ENCODE measurements at regions not wholly inside any gene's neighbourhood (a gene's known extent, or its start where the extent isn't known, plus 50 kb on each side); places are given as distances from the start of the nearest gene placed in this dataset.
"Not testable (repeated sequence)": the region's sequence is repeated elsewhere in the genome, so short reads cannot be mapped to it uniquely, and the experiment has no call there.

DNA sequence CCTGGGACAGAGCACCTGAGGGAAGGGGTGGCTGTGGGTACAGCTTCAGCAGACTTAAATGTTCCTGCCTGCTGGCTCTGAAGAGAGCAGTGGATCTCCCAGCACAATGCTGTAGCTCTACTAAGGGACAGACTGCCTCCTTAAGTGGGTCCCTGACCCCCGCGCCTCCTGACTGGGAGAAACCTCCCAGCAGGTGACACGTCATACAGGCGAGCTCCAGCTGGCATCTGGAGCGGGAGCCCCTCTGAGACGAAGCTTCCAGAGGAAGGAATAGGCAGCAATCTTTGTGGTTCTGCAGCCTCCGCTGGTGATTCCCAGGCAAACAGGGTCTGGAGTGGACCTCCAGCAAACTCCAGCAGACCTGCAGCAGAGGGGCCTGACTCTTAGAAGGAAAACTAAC lies 944.9 kb downstream of the CDH8 start:
- TF ChIP-seq, protein P1, sequence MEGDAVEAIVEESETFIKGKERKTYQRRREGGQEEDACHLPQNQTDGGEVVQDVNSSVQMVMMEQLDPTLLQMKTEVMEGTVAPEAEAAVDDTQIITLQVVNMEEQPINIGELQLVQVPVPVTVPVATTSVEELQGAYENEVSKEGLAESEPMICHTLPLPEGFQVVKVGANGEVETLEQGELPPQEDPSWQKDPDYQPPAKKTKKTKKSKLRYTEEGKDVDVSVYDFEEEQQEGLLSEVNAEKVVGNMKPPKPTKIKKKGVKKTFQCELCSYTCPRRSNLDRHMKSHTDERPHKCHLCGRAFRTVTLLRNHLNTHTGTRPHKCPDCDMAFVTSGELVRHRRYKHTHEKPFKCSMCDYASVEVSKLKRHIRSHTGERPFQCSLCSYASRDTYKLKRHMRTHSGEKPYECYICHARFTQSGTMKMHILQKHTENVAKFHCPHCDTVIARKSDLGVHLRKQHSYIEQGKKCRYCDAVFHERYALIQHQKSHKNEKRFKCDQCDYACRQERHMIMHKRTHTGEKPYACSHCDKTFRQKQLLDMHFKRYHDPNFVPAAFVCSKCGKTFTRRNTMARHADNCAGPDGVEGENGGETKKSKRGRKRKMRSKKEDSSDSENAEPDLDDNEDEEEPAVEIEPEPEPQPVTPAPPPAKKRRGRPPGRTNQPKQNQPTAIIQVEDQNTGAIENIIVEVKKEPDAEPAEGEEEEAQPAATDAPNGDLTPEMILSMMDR (IDR thresholded peaks at IDR 0.05; ENCODE audit: poor library complexity, severe bottlenecking), result not testable (repeated sequence)
- TF ChIP-seq TAF1 (IDR thresholded peaks at IDR 0.05; ENCODE audit: low read depth); EZH2 (IDR thresholded peaks at IDR 0.05; ENCODE audit: borderline replicate concordance, insufficient read depth, low read length, poor library complexity, severe bottlenecking); POLR2AphosphoS5 (IDR thresholded peaks at IDR 0.05); EP300 (conservative IDR thresholded peaks at IDR 0.05; ENCODE audit: poor library complexity, severe bottlenecking): not testable (repeated sequence)

Data from neural cell (in vitro differentiated cells).